H1 (cell line): ENCODE measurements at regions not wholly inside any gene's neighbourhood (a gene's known extent, or its start where the extent isn't known, plus 50 kb on each side); places are given as distances from the start of the nearest gene placed in this dataset.

Experiments used
- CTCF ChIA-PET: fragments of 300-600 bp; sonication (Branson Sonifier 250); formaldehyde crosslinking; loops from one replicate; lab custom pipeline; 2021; ENCODE audit not compliant: partially characterized antibody; lab: Charles Lee
- POLR2A ChIA-PET: fragments of 300-600 bp; sonication (Branson Sonifier 250); formaldehyde crosslinking; loops from one replicate; lab custom pipeline; 2021; ENCODE audit warnings: inconsistent platforms; ENCODE audit not compliant: partially characterized antibody; lab: Charles Lee
- DNase-seq, 2 experiments: peaks; one replicate each; pipeline versions ENCODE4 v3.0.0 to v3.0.0-alpha.2; 2010 to 2022; ENCODE audit warnings: low spot score in 2 of 2, low read depth in 1 of 2, mixed read lengths in 1 of 2
- FAIRE-seq: peaks from 2 replicates; lab custom pipeline; 2011; peaks lifted over from hg19 to GRCh38; lab: Jason Lieb, UNC
- H2AFZ ChIP-seq: 2 replicates; pipeline ENCODE4 v1.8.1; 2012; ENCODE audit warnings: low read length, inconsistent platforms
- H2AK5ac ChIP-seq: 2 replicates; pipeline ENCODE4 v1.6.1; 2013; ENCODE audit warnings: low read depth, low read length
- H2BK120ac ChIP-seq: replicated peaks from 2 replicates; pipeline ENCODE3; 2013; ENCODE audit warnings: low read depth, low read length, inconsistent platforms
- H2BK12ac ChIP-seq: 2 replicates; pipeline ENCODE4 v1.6.1; 2013; ENCODE audit warnings: low read depth, low read length
- H2BK15ac ChIP-seq: 2 replicates; pipeline ENCODE4 v1.6.1; 2013; ENCODE audit warnings: low read length
- H2BK20ac ChIP-seq: 2 replicates; pipeline ENCODE4 v1.6.1; 2013; ENCODE audit warnings: low read length
- H2BK5ac ChIP-seq: 2 replicates; pipeline ENCODE4 v1.6.1; 2013; ENCODE audit warnings: low read depth, low read length
- H3K14ac ChIP-seq: 2 replicates; pipeline ENCODE4 v1.6.1; 2013; ENCODE audit warnings: inconsistent platforms; ENCODE audit not compliant: insufficient read length
- H3K18ac ChIP-seq: 2 replicates; pipeline ENCODE4 v1.6.1; 2013; ENCODE audit warnings: low read length; ENCODE audit errors: extremely low read depth
- H3K23ac ChIP-seq: 2 replicates; pipeline ENCODE4 v1.6.1; 2013; ENCODE audit warnings: inconsistent platforms; ENCODE audit not compliant: insufficient read length
- H3K23me2 ChIP-seq: 2 replicates; pipeline ENCODE4 v1.6.1; 2013; ENCODE audit warnings: low read depth, low read length
- H3K27ac ChIP-seq: 2 replicates; pipeline ENCODE4 v1.6.1; 2011; ENCODE audit warnings: low read depth, low read length, inconsistent platforms
- H3K27me3 ChIP-seq, 4 experiments: replicated peaks in 1 of 4; 1 replicate in 1 of 4; 2 replicates in 3 of 4; pipeline versions ENCODE4 v1.6.1 to v1.8.1; 2011 to 2013; ENCODE audit warnings: low read length in 3 of 4, mild to moderate bottlenecking in 3 of 4, inconsistent platforms in 2 of 4, mixed read lengths in 2 of 4, moderate library complexity in 1 of 4; ENCODE audit not compliant: control insufficient read depth in 3 of 4, insufficient read depth in 3 of 4; ENCODE audit errors: extremely low read depth in 1 of 4
- H3K36me3 ChIP-seq, 4 experiments: 2 replicates each; pipeline versions ENCODE4 v1.6.1 to v1.8.1; 2011 to 2013; ENCODE audit warnings: mild to moderate bottlenecking in 4 of 4, low read length in 3 of 4, moderate library complexity in 2 of 4, control low read depth in 1 of 4, inconsistent platforms in 1 of 4; ENCODE audit not compliant: insufficient read depth in 4 of 4, control insufficient read depth in 2 of 4
- H3K4ac ChIP-seq: replicated peaks from 2 replicates; pipeline ENCODE3; 2013; ENCODE audit warnings: low read length, low read depth, mixed read lengths, inconsistent platforms; ENCODE audit not compliant: insufficient read length
- H3K4me1 ChIP-seq, 4 experiments: replicated peaks in 1 of 4; 1 replicate in 1 of 4; 2 replicates in 3 of 4; pipeline versions ENCODE4 v1.6.1 to v1.8.1; 2011 to 2013; ENCODE audit warnings: low read length in 3 of 4, inconsistent platforms in 2 of 4, mixed read lengths in 1 of 4; ENCODE audit not compliant: insufficient read depth in 4 of 4, control insufficient read depth in 3 of 4
- H3K4me2 ChIP-seq, 2 experiments: 2 replicates each; pipeline versions ENCODE4 v1.6.1 to v1.8.1; 2011 to 2013; ENCODE audit warnings: low read depth in 2 of 2, low read length in 2 of 2, control low read depth in 1 of 2, inconsistent platforms in 1 of 2, mild to moderate bottlenecking in 1 of 2; ENCODE audit not compliant: insufficient read depth in 1 of 2
- H3K4me3 ChIP-seq, 4 experiments: fragments of 200-600, 300-600 bp in 1 of 4; sonication (generic), shearing (Covaris generic), sonication (Bioruptor Twin) in 1 of 4; 2 replicates each; pipeline versions ENCODE4 v1.5.1 to v1.8.1; 2011 to 2016; ENCODE audit warnings: low read length in 4 of 4, low read depth in 3 of 4, control low read depth in 2 of 4, inconsistent platforms in 2 of 4, mild to moderate bottlenecking in 2 of 4, mixed read lengths in 1 of 4, moderate library complexity in 1 of 4; ENCODE audit not compliant: insufficient read depth in 2 of 4; ENCODE audit errors: extremely low read depth in 1 of 4
- H3K56ac ChIP-seq: replicated peaks from 2 replicates; pipeline ENCODE3; 2013; ENCODE audit warnings: low read depth, mild to moderate bottlenecking, mixed read lengths, low read length, inconsistent platforms; ENCODE audit not compliant: insufficient read length
- H3K79me1 ChIP-seq: 2 replicates; pipeline ENCODE4 v1.6.1; 2013; ENCODE audit warnings: low read depth, low read length, control low read depth
- H3K79me2 ChIP-seq, 2 experiments: 2 replicates each; pipeline versions ENCODE4 v1.6.1 to v1.8.1; 2012 to 2013; ENCODE audit warnings: low read length in 2 of 2, mild to moderate bottlenecking in 2 of 2, inconsistent platforms in 1 of 2; ENCODE audit not compliant: insufficient read depth in 2 of 2, control insufficient read depth in 1 of 2
- H3K9ac ChIP-seq, 4 experiments: replicated peaks in 1 of 4; 1 replicate in 1 of 4; 2 replicates in 3 of 4; pipeline versions ENCODE4 v1.6.1 to v1.8.1; 2011 to 2013; ENCODE audit warnings: low read depth in 3 of 4, low read length in 3 of 4, control low read depth in 2 of 4, mild to moderate bottlenecking in 2 of 4, moderate library complexity in 2 of 4, inconsistent platforms in 1 of 4; ENCODE audit errors: extremely low read depth in 1 of 4
- H3K9me3 ChIP-seq, 2 experiments: 2 replicates each; pipeline versions ENCODE4 v1.6.1 to v1.8.1; 2012 to 2013; ENCODE audit warnings: mild to moderate bottlenecking in 2 of 2, moderate library complexity in 2 of 2, control low read depth in 1 of 2, inconsistent platforms in 1 of 2, low read depth in 1 of 2, low read length in 1 of 2, mixed read lengths in 1 of 2; ENCODE audit not compliant: insufficient read depth in 2 of 2
- H4K20me1 ChIP-seq, 2 experiments: replicated peaks in 1 of 2; 2 replicates each; pipeline versions ENCODE3 to v1.8.1; 2011 to 2013; ENCODE audit warnings: inconsistent platforms in 2 of 2, low read length in 2 of 2, mild to moderate bottlenecking in 1 of 2; ENCODE audit not compliant: insufficient read depth in 2 of 2, control insufficient read depth in 1 of 2
- H4K5ac ChIP-seq: 2 replicates; pipeline ENCODE4 v1.6.1; 2013; ENCODE audit warnings: low read length, low read depth, mixed read lengths, inconsistent platforms; ENCODE audit not compliant: insufficient read length
- H4K8ac ChIP-seq: 2 replicates; pipeline ENCODE4 v1.8.0; 2013; ENCODE audit warnings: mild to moderate bottlenecking, moderate library complexity, low read length, inconsistent platforms; ENCODE audit not compliant: insufficient read depth; ENCODE audit errors: extremely low read depth
- H4K91ac ChIP-seq: replicated peaks from 2 replicates; pipeline ENCODE3; 2013; ENCODE audit warnings: low read length, mixed read lengths, inconsistent platforms; ENCODE audit not compliant: insufficient read length
- ASH2L ChIP-seq: fragments of 200-600, 300-600 bp; sonication (generic); IDR thresholded peaks from one replicate; pipeline ENCODE4 v1.7.1; 2017; ENCODE audit warnings: low read length
- E2F6 ChIP-seq: IDR thresholded peaks from 2 replicates; pipeline ENCODE4 v1.6.1; 2012; ENCODE audit warnings: inconsistent platforms
- GABPA ChIP-seq: IDR thresholded peaks from 2 replicates; pipeline ENCODE4 v1.6.1; 2011; ENCODE audit warnings: mild to moderate bottlenecking, low read length, moderate library complexity, borderline replicate concordance; ENCODE audit not compliant: insufficient read depth
- HDAC2 ChIP-seq, 2 experiments: fragments of 300-600 bp in 1 of 2; sonication (generic) in 1 of 2; IDR thresholded peaks; 2 replicates each; pipeline ENCODE4 v1.6.1; 2011 to 2012; ENCODE audit warnings: low read depth in 2 of 2, low read length in 2 of 2, mild to moderate bottlenecking in 2 of 2, moderate library complexity in 2 of 2, borderline replicate concordance in 1 of 2, inconsistent platforms in 1 of 2
- POLR2A ChIP-seq, 2 experiments: IDR thresholded peaks; 1 replicate in 1 of 2; 2 replicates in 1 of 2; pipeline ENCODE4 v1.6.1; 2011; ENCODE audit warnings: low read depth in 2 of 2, low read length in 2 of 2, mild to moderate bottlenecking in 2 of 2; ENCODE audit errors: control extremely low read depth in 1 of 2
- RAD21 ChIP-seq, 2 experiments: IDR thresholded peaks in 1 of 2; conservative IDR thresholded peaks in 1 of 2; 2 replicates each; pipeline ENCODE4 v1.6.1; 2011; ENCODE audit warnings: low read depth in 2 of 2, low read length in 2 of 2, improper control_type of control experiment in 1 of 2, inconsistent platforms in 1 of 2, mild to moderate bottlenecking in 1 of 2, moderate library complexity in 1 of 2
- RFX5 ChIP-seq: IDR thresholded peaks from 2 replicates; pipeline ENCODE4 v1.6.1; 2011; ENCODE audit warnings: low read depth, low read length, improper control_type of control experiment, borderline replicate concordance
- SIN3A ChIP-seq, 2 experiments: IDR thresholded peaks in 1 of 2; conservative IDR thresholded peaks in 1 of 2; 2 replicates each; pipeline ENCODE4 v1.6.1; 2011 to 2012; ENCODE audit warnings: low read length in 2 of 2, improper control_type of control experiment in 1 of 2, low read depth in 1 of 2, mild to moderate bottlenecking in 1 of 2
- SIRT6 ChIP-seq: IDR thresholded peaks from one replicate; pipeline ENCODE4 v1.7.1; 2012; ENCODE audit warnings: low read length, inconsistent platforms
- SIX5 ChIP-seq: IDR thresholded peaks from 2 replicates; pipeline ENCODE4 v1.6.1; 2011; ENCODE audit warnings: mild to moderate bottlenecking, low read depth, low read length
- SP2 ChIP-seq: IDR thresholded peaks from 2 replicates; pipeline ENCODE4 v1.6.1; 2012; ENCODE audit warnings: mild to moderate bottlenecking, low read length, inconsistent platforms
- SUZ12 ChIP-seq: fragments of 200-600 bp; sonication (generic); IDR thresholded peaks from 2 replicates; pipeline ENCODE4 v1.6.1; 2012; ENCODE audit warnings: mild to moderate bottlenecking, inconsistent platforms, low read length, moderate library complexity, mixed read lengths
- WGBS, 2 experiments: shearing (Covaris generic) in 1 of 2; methylation state at CpG; one replicate each; pipeline versions ENCODE4 v1.1.6 to v1.1.7; 2013 to 2015; ENCODE audit warnings: low lambda C conversion rate in 2 of 2, mixed read lengths in 2 of 2, inconsistent platforms in 1 of 2, low coverage in 1 of 2, missing lambda C conversion rate in 1 of 2; ENCODE audit not compliant: insufficient replicate concordance in 2 of 2, insufficient coverage in 1 of 2, insufficient read length in 1 of 2; ENCODE audit errors: extremely low coverage in 1 of 2, missing lambda C conversion rate in 1 of 2; 5-methylcytosine and 5-hydroxymethylcytosine counted together

DNA sequence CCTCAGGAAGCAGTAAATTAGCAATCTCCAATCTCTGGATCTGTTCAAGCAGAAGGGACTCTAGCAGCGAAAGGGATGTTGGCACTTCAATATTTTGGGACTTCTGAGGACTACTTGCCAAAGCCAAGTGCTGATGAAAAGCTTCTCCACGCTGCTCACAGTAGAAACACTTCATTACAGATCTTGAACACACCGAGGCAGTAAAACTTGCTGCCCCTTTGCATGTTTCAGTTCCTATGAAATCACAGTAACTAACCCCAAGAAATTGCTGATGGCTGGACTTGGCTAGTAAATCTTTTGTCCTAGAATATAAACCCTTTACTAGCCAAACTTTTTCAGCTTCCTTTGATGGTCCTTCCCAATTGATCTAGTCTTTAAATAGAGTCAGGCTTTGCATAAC, 750.5 kb upstream of the GRM7 start:
- POLR2A ChIA-PET = no interaction called here
- Histone ChIP-seq H3K4ac (no peak overlapping the region), H3K23ac (no peak overlapping the region), H3K36me3 (no peaks in the 10 kb centered on the region), H3K9me3 (no peaks in the 10 kb centered on the region), H3K23me2 (no peaks in the 10 kb centered on the region), H3K18ac (no peak overlapping the region), H2BK15ac (no peak overlapping the region), H3K79me1 (no peaks in the 10 kb centered on the region)
- WGBS, 2 experiments = 90% methylated on average over 3 of the region's 3 CpGs; no CpG with 5 or more reads in 1 of the 2 experiments
- TF ChIP-seq SIN3A (conservative IDR thresholded peaks at IDR 0.05 in 1 of 2, IDR thresholded peaks at IDR 0.05 in 1 of 2; ENCODE audit: low read depth in 1 of 2, low read length in 2 of 2) (no peak), RAD21 (IDR thresholded peaks at IDR 0.05 in 1 of 2, conservative IDR thresholded peaks at IDR 0.05 in 1 of 2; ENCODE audit: low read depth in 2 of 2, low read length in 2 of 2) (no peak), SIRT6 (no peak), HDAC2 (IDR thresholded peaks at IDR 0.05; ENCODE audit: borderline replicate concordance in 1 of 2, low read depth in 2 of 2, low read length in 2 of 2) (no peak), SUZ12 (no peak), POLR2A (IDR thresholded peaks at IDR 0.05; ENCODE audit: control extremely low read depth in 1 of 2, low read depth in 2 of 2, low read length in 2 of 2) (no peak), RFX5 (no peak), ASH2L (no peak), SP2 (no peak), SIX5 (no peak), GABPA (no peak), E2F6 (no peak)
- TF ChIP-seq, all 59 proteins: peak for 0
- no peak overlapping the region for H2BK5ac ChIP-seq
- no peaks in the 10 kb centered on the region for H3K79me2 ChIP-seq
- no peak overlapping the region for H3K14ac ChIP-seq
- H4K5ac ChIP-seq = no peak overlapping the region
- H3K56ac ChIP-seq = no peak overlapping the region
- H4K91ac ChIP-seq = no peak overlapping the region
- H3K9ac ChIP-seq = no peak overlapping the region
- no peak overlapping the region for H3K4me2 ChIP-seq
- no peaks in the 10 kb centered on the region for H3K27me3 ChIP-seq
- H2BK12ac ChIP-seq = no peak overlapping the region
- no peak overlapping the region for H2BK120ac ChIP-seq
- no peak for DNase-seq
- H3K4me1 ChIP-seq = peaks cover 0 to 4% (median 0%) of the 10 kb centered on the region in 4 experiments; a peak in 1 of 7 replicates
- no peak overlapping the region for H3K4me3 ChIP-seq
- no peak overlapping the region for H2AFZ ChIP-seq
- no peak for FAIRE-seq
- no peak overlapping the region for H2BK20ac ChIP-seq
- no peak overlapping the region for H2AK5ac ChIP-seq
- no peaks in the 10 kb centered on the region for H4K20me1 ChIP-seq
- no peak overlapping the region for H3K27ac ChIP-seq
- CTCF ChIA-PET = no interaction called here
- H4K8ac ChIP-seq = no peak overlapping the region
